CD4-positive, alpha-beta T cell (primary cell): ENCODE measurements at regions not wholly inside any gene's neighbourhood (a gene's known extent, or its start where the extent isn't known, plus 50 kb on each side); places are given as distances from the start of the nearest gene placed in this dataset.

ENCODE experiments used
- ATAC-seq: fragments of 200-7000 bp; cut with Tn5 transposase; one replicate; pipeline ENCODE4 v1.10.0; 2022; ENCODE audit warnings: mild to moderate bottlenecking; ENCODE audit not compliant: poor library complexity
- CTCF ChIA-PET: fragments of 350-600 bp; sonication (Branson Sonifier 250); formaldehyde crosslinking; loops from one replicate; lab custom pipeline; 2021; ENCODE audit warnings: antibody characterized with exemption, inconsistent platforms; lab: Charles Lee
- POLR2A ChIA-PET: fragments of 350-600 bp; sonication (Branson Sonifier 250); formaldehyde crosslinking; loops from one replicate; lab custom pipeline; 2021; ENCODE audit warnings: antibody characterized with exemption, inconsistent platforms; lab: Charles Lee
- DNase-seq, 14 experiments: peaks; one replicate each; pipeline ENCODE4 v3.0.0-alpha.2; 2013 to 2020; ENCODE audit warnings: mixed read lengths in 2 of 14
- H3K27ac ChIP-seq, 2 donors: one replicate each; pipeline versions ENCODE4 v1.5.1 to v1.7.0; 2013; ENCODE audit warnings: low read length in 2 of 2, low read depth in 1 of 2, mild to moderate bottlenecking in 1 of 2
- H3K27me3 ChIP-seq, 2 experiments: 1 replicate in 1 of 2; 2 replicates in 1 of 2; pipeline versions ENCODE4 v1.6.1 to v1.7.0; 2013; ENCODE audit warnings: low read length in 2 of 2, control low read depth in 1 of 2, mild to moderate bottlenecking in 1 of 2, moderate library complexity in 1 of 2; ENCODE audit not compliant: insufficient read depth in 2 of 2, control insufficient read depth in 1 of 2
- H3K36me3 ChIP-seq: one replicate; pipeline ENCODE4 v1.6.1; 2013; ENCODE audit warnings: low read length, control low read depth; ENCODE audit not compliant: insufficient read depth
- H3K4me1 ChIP-seq: one replicate; pipeline ENCODE4 v1.6.1; 2013; ENCODE audit warnings: low read length, control low read depth; ENCODE audit not compliant: insufficient read depth
- H3K4me3 ChIP-seq: one replicate; pipeline ENCODE4 v1.5.1; 2013; ENCODE audit warnings: mild to moderate bottlenecking, low read length, moderate library complexity
- H3K9me3 ChIP-seq, 2 experiments: 1 replicate in 1 of 2; 2 replicates in 1 of 2; pipeline versions ENCODE4 v1.6.1 to v1.7.0; 2013; ENCODE audit warnings: low read length in 2 of 2, mild to moderate bottlenecking in 2 of 2, control low read depth in 1 of 2, moderate library complexity in 1 of 2; ENCODE audit not compliant: control insufficient read depth in 1 of 2, insufficient read depth in 1 of 2
- H3K27ac Mint-ChIP-seq: one replicate; pipeline ENCODE4 v1.8.0; 2020; ENCODE audit warnings: mixed read lengths
- H3K27me3 Mint-ChIP-seq: one replicate; pipeline ENCODE4 v1.8.0; 2021; ENCODE audit warnings: mixed read lengths
- H3K36me3 Mint-ChIP-seq: one replicate; pipeline ENCODE4 v1.8.0; 2021; ENCODE audit warnings: low read depth, mixed read lengths
- H3K4me1 Mint-ChIP-seq: one replicate; pipeline ENCODE4 v1.8.0; 2021; ENCODE audit warnings: low read depth, mixed read lengths
- H3K4me3 Mint-ChIP-seq: one replicate; pipeline ENCODE4 v1.8.0; 2020; ENCODE audit warnings: mild to moderate bottlenecking, mixed read lengths
- H3K9me3 Mint-ChIP-seq: one replicate; pipeline ENCODE4 v1.8.0; 2020; ENCODE audit warnings: mixed read lengths
- CTCF ChIP-seq: fragments of 200-600 bp; IDR thresholded peaks from one replicate; pipeline ENCODE4 v1.8.0; 2022; ENCODE audit warnings: antibody characterized with exemption, mild to moderate bottlenecking
- intact Hi-C, 2 experiments: fragments of 100-400 bp; cut with DNase I in 1 of 2; cut with micrococcal nuclease in 1 of 2; formaldehyde crosslinking; loops; one replicate each; pipeline versions ENCODE4 v1.15.1 to v1.9.0; 2023 to 2025; cut with DNase I, micrococcal nuclease

GRCh38 chr19:31127134-31127967, 221.9 kb downstream of the TSHZ3 start:
- Mint-ChIP-seq H3K4me3 (no peak overlapping the region), H3K36me3 (no peaks in the 10 kb centered on the region), H3K27me3 (peaks cover 5% of the 10 kb centered on the region), H3K27ac (no peak overlapping the region), H3K9me3 (no peaks in the 10 kb centered on the region), H3K4me1 (no peaks in the 10 kb centered on the region)
- POLR2A ChIA-PET: interaction anchor here (0.7 kb wide), 1 partner anchor 159 kb away, joined by 3 read pairs; no protein-coding TSS in a partner anchor
- H3K4me3 ChIP-seq: no peak overlapping the region
- CTCF ChIA-PET: no interaction called here
- no peaks in the 10 kb centered on the region for H3K4me1 ChIP-seq
- no peak for TF ChIP-seq CTCF
- intact Hi-C loops: no loop called here
- H3K9me3 ChIP-seq: peaks cover 0 to 6% of the 10 kb centered on the region in 2 experiments
- ATAC-seq: no peak
- H3K27me3 ChIP-seq: no peaks in the 10 kb centered on the region
- no peak overlapping the region for H3K27ac ChIP-seq
- H3K36me3 ChIP-seq: no peaks in the 10 kb centered on the region
- no peak for DNase-seq

GRCh38 chr19:31126236-31126635, 223.0 kb downstream of the TSHZ3 start:
- Histone ChIP-seq H3K4me3 (no peak overlapping the region), H3K27ac (no peak overlapping the region), H3K9me3 (peaks cover 0 to 6% of the 10 kb centered on the region in 2 experiments), H3K27me3 (no peaks in the 10 kb centered on the region), H3K36me3 (no peaks in the 10 kb centered on the region), H3K4me1 (no peaks in the 10 kb centered on the region)
- DNase-seq (no peak), ATAC-seq (no peak)
- Mint-ChIP-seq H3K27me3 (peaks cover 5% of the 10 kb centered on the region), H3K9me3 (no peaks in the 10 kb centered on the region), H3K27ac (no peak overlapping the region), H3K4me3 (no peak overlapping the region), H3K4me1 (no peaks in the 10 kb centered on the region), H3K36me3 (no peaks in the 10 kb centered on the region)
- no peak for TF ChIP-seq CTCF
- CTCF ChIA-PET: no interaction called here
- intact Hi-C loops: no loop called here
- POLR2A ChIA-PET: no interaction called here

GRCh38 chr19:31125071-31125470, 224.2 kb downstream of the TSHZ3 start:
- intact Hi-C loops: no loop called here
- Mint-ChIP-seq H3K27me3 (peaks cover 5% of the 10 kb centered on the region), H3K4me3 (no peak overlapping the region), H3K27ac (no peak overlapping the region), H3K9me3 (no peaks in the 10 kb centered on the region), H3K4me1 (no peaks in the 10 kb centered on the region), H3K36me3 (no peaks in the 10 kb centered on the region)
- H3K27me3 ChIP-seq: no peaks in the 10 kb centered on the region
- DNase-seq (no peak), ATAC-seq (no peak)
- peaks cover 0 to 6% of the 10 kb centered on the region in 2 experiments for H3K9me3 ChIP-seq
- TF ChIP-seq CTCF: no peak
- no peaks in the 10 kb centered on the region for H3K4me1 ChIP-seq
- ChIA-PET POLR2A (no interaction called here), CTCF (interaction anchor here (0.6 kb wide), 1 partner anchor 103 kb away, joined by 4 read pairs; no protein-coding TSS in a partner anchor)
- no peak overlapping the region for H3K4me3 ChIP-seq
- H3K27ac ChIP-seq: no peak overlapping the region
- no peaks in the 10 kb centered on the region for H3K36me3 ChIP-seq
